ENCODE measurements at regions not wholly inside any gene's neighbourhood (a gene's known extent, or its start where the extent isn't known, plus 50 kb on each side); places are given as distances from the start of the nearest gene placed in this dataset.

DNA sequence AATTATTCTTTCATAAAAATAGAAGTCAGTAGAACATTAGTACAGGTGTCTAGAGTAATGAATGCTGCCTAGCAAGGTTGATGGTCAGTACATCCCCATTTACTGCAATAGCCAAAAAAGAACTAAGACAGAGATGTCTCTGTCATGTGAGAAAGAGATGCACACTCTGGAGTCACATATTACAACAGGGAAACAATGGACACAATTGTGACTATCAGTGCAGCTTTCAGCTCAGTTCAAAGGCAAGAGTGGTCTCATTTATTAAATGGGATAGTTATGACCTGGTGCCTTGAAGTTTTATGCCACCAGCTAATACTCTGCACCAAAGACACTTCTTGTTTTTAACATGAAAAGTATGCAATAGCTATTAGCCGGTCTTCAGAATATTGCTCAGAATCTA is 194.9 kb upstream of the CHAC2 start:
- Histone ChIP-seq H3K27ac (ENCODE audit: insufficient read depth, low read length, poor library complexity, severe bottlenecking) (no peak overlapping the region), H3K4me1 (ENCODE audit: control insufficient read depth, insufficient read depth, low read length, poor library complexity, severe bottlenecking) (no peaks in the 10 kb centered on the region), H3K4me3 (ENCODE audit: insufficient read depth, low read depth, low read length, poor library complexity, severe bottlenecking) (no peak overlapping the region), H3K9me3 (ENCODE audit: control insufficient read depth, low read length) (no peaks in the 10 kb centered on the region), H3K36me3 (ENCODE audit: control insufficient read depth, insufficient read depth, low read length) (no peaks in the 10 kb centered on the region), H3K27me3 (replicated peaks; ENCODE audit: control insufficient read depth, insufficient read depth, low read length, poor library complexity, severe bottlenecking) (no peaks in the 10 kb centered on the region)
- DNase-seq: no peak

DNA sequence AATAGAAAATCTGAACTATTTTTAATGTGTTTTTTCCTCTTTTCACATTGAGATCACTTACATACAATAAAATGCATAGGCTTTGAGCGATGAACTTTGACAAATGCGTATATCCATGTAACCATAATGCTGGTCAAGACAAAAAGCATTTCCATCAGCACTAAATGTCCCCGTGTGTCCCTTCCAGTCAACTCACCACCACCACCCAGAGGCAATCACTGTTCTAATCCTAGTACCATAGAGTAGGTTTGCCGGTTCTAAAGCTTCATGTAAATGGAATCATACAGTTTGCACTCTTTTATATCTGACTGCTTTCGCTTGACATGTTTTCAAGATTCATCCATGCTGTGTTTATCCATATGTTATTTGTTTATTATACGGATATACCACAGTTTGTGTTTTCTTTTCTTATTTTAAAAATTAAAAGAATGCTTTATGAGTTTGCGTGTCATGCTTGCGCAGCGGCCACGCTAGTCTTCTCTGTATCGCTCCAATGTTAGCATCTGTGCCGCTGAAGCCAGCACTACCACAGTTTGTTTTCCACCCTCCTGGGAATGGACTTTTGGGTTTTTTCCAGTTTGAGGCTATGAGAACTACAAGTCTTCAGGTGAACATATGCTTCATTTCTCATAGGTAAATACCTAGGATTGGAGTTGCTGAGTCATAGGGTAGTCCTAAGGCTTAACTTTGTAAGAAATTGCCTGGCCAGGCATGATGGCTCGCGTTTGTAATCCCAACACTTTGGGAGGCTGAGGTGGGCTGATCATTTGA is 197.5 kb upstream of the CHAC2 start:
- Histone ChIP-seq H3K27me3 (replicated peaks; ENCODE audit: control insufficient read depth, insufficient read depth, low read length, poor library complexity, severe bottlenecking) (no peaks in the 10 kb centered on the region), H3K36me3 (ENCODE audit: control insufficient read depth, insufficient read depth, low read length) (no peaks in the 10 kb centered on the region), H3K27ac (ENCODE audit: insufficient read depth, low read length, poor library complexity, severe bottlenecking) (no peak overlapping the region), H3K4me1 (ENCODE audit: control insufficient read depth, insufficient read depth, low read length, poor library complexity, severe bottlenecking) (no peaks in the 10 kb centered on the region), H3K4me3 (ENCODE audit: insufficient read depth, low read depth, low read length, poor library complexity, severe bottlenecking) (no peak overlapping the region), H3K9me3 (ENCODE audit: control insufficient read depth, low read length) (no peaks in the 10 kb centered on the region)
- DNase-seq: no peak

DNA sequence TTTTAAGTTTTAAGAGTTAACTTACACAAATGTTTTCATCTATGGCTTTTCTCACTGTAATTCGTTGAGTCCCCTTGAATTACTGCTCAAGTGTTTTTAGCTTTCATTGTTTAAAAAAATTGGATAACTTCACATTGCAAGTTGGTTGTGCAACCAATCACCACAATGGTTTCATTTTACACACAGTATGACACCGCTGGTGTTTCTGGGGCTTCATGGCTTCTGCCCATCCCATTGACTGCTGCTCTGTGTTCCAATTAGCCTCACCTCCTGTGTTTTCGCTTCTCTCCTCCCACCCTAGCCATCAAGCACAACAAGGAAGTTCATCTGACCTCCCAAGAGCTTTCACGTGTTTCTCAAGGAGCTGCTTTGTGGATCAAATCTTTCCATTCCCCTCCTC is 199.1 kb upstream of the CHAC2 start:
- no peak overlapping the region for H3K27ac ChIP-seq (ENCODE audit: insufficient read depth, low read length, poor library complexity, severe bottlenecking)
- no peaks in the 10 kb centered on the region for H3K27me3 ChIP-seq (replicated peaks; ENCODE audit: control insufficient read depth, insufficient read depth, low read length, poor library complexity, severe bottlenecking)
- no peak overlapping the region for H3K4me3 ChIP-seq (ENCODE audit: insufficient read depth, low read depth, low read length, poor library complexity, severe bottlenecking)
- DNase-seq: no peak
- no peaks in the 10 kb centered on the region for H3K36me3 ChIP-seq (ENCODE audit: control insufficient read depth, insufficient read depth, low read length)
- H3K9me3 ChIP-seq (ENCODE audit: control insufficient read depth, low read length): no peaks in the 10 kb centered on the region
- H3K4me1 ChIP-seq (ENCODE audit: control insufficient read depth, insufficient read depth, low read length, poor library complexity, severe bottlenecking): no peaks in the 10 kb centered on the region

DNA sequence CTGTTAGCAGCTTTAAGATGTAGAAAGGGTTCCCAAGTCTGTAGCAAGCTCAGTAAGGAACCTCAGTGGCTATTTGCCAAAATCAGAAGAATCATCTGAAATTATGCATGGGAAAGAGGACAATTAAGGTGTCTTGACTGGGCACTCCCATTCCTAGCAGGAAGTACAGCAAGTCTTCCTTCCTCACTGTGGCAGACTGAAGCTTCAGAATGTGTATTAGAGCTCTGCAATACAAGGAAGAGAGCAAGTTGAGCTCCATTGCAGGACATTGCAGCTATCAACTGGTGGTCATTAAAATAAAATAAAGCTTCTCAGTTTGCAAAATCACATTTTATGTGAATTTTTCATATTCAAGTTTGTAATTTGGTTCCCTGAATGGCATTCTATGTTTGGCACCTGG is 200.5 kb upstream of the CHAC2 start:
- no peak overlapping the region for H3K4me3 ChIP-seq (ENCODE audit: insufficient read depth, low read depth, low read length, poor library complexity, severe bottlenecking)
- DNase-seq: no peak
- no peak overlapping the region for H3K27ac ChIP-seq (ENCODE audit: insufficient read depth, low read length, poor library complexity, severe bottlenecking)
- no peaks in the 10 kb centered on the region for H3K36me3 ChIP-seq (ENCODE audit: control insufficient read depth, insufficient read depth, low read length)
- H3K9me3 ChIP-seq (ENCODE audit: control insufficient read depth, low read length): no peaks in the 10 kb centered on the region
- no peaks in the 10 kb centered on the region for H3K27me3 ChIP-seq (replicated peaks; ENCODE audit: control insufficient read depth, insufficient read depth, low read length, poor library complexity, severe bottlenecking)
- no peaks in the 10 kb centered on the region for H3K4me1 ChIP-seq (ENCODE audit: control insufficient read depth, insufficient read depth, low read length, poor library complexity, severe bottlenecking)

DNA sequence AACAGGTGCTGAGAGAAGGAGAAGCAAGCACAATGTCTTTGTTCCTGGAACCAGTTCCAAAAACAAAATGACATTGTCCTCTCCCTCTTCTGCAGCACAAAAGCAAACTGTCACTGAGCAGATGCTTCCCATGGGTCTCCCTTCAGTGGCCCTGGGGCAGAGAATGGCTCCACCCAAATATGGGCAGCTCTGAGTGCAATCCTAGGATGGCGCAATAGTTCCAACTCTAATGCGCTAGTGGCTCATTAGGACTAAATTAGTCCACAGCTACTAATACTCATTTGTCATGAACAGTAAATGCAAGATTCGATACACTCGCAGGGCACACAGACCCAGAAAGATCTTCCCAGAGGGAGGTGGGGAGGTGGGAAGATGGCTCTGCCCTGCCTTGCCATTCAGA is 205.2 kb upstream of the CHAC2 start:
- Histone ChIP-seq H3K4me1 (ENCODE audit: control insufficient read depth, insufficient read depth, low read length, poor library complexity, severe bottlenecking) (no peaks in the 10 kb centered on the region), H3K9me3 (ENCODE audit: control insufficient read depth, low read length) (no peaks in the 10 kb centered on the region), H3K36me3 (ENCODE audit: control insufficient read depth, insufficient read depth, low read length) (no peaks in the 10 kb centered on the region), H3K4me3 (ENCODE audit: insufficient read depth, low read depth, low read length, poor library complexity, severe bottlenecking) (no peak overlapping the region), H3K27me3 (replicated peaks; ENCODE audit: control insufficient read depth, insufficient read depth, low read length, poor library complexity, severe bottlenecking) (no peaks in the 10 kb centered on the region), H3K27ac (ENCODE audit: insufficient read depth, low read length, poor library complexity, severe bottlenecking) (no peak overlapping the region)
- DNase-seq: no peak

DNA sequence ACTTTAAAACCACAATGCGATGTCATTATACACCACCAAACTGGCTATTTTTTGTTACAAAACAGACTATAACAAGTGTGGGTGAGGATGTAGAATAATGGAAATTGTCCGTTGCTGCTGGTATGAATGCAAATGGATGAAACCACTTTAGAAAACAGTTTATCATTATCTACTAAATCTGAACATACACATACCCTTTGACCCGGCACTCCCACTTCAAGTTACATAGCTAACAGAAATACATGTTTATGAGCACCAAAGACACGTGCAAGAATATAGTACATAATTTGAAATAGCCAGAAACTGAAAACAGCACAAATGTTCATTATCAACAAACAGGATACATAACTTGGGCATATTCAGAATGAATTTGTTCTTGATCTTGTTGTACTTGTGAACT is 206.4 kb upstream of the CHAC2 start:
- Histone ChIP-seq H3K4me3 (ENCODE audit: insufficient read depth, low read depth, low read length, poor library complexity, severe bottlenecking) (no peak overlapping the region), H3K27me3 (replicated peaks; ENCODE audit: control insufficient read depth, insufficient read depth, low read length, poor library complexity, severe bottlenecking) (no peaks in the 10 kb centered on the region), H3K27ac (ENCODE audit: insufficient read depth, low read length, poor library complexity, severe bottlenecking) (no peak overlapping the region), H3K36me3 (ENCODE audit: control insufficient read depth, insufficient read depth, low read length) (no peaks in the 10 kb centered on the region), H3K9me3 (ENCODE audit: control insufficient read depth, low read length) (no peaks in the 10 kb centered on the region), H3K4me1 (ENCODE audit: control insufficient read depth, insufficient read depth, low read length, poor library complexity, severe bottlenecking) (no peaks in the 10 kb centered on the region)
- DNase-seq: no peak

DNA sequence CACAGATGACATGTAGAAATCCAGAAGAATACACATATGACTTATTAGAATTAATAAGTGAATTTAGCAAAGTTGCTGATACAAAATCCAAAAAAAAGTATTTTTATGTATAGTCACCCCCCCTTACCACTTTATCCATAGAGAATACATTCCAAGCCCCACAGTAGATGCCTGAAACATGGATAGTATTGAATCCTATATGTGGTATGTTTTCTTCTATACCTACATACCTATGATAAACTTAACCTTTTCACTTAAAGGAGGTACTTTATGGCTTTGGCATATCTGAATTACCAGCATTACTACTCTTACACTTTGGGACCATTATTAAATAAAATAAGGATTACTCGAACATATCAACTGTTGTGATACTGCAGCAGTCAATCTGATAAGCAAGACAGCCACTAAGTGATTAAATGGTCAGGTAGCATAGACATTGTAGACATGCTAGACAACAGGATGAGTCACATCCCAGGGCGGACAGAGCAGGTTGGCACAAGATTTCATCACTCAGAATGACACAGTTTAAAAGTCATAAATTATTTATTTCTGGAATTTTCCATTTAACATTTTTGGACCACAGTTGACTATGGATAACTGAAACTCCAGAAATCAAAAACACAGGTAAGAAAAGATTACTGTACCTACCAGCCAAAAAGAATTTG is 208.2 kb upstream of the CHAC2 start:
- no peak for DNase-seq
- H3K36me3 ChIP-seq (ENCODE audit: control insufficient read depth, insufficient read depth, low read length): no peaks in the 10 kb centered on the region
- H3K4me3 ChIP-seq (ENCODE audit: insufficient read depth, low read depth, low read length, poor library complexity, severe bottlenecking): no peak overlapping the region
- no peaks in the 10 kb centered on the region for H3K27me3 ChIP-seq (replicated peaks; ENCODE audit: control insufficient read depth, insufficient read depth, low read length, poor library complexity, severe bottlenecking)
- H3K4me1 ChIP-seq (ENCODE audit: control insufficient read depth, insufficient read depth, low read length, poor library complexity, severe bottlenecking): no peaks in the 10 kb centered on the region
- no peaks in the 10 kb centered on the region for H3K9me3 ChIP-seq (ENCODE audit: control insufficient read depth, low read length)
- no peak overlapping the region for H3K27ac ChIP-seq (ENCODE audit: insufficient read depth, low read length, poor library complexity, severe bottlenecking)

DNA sequence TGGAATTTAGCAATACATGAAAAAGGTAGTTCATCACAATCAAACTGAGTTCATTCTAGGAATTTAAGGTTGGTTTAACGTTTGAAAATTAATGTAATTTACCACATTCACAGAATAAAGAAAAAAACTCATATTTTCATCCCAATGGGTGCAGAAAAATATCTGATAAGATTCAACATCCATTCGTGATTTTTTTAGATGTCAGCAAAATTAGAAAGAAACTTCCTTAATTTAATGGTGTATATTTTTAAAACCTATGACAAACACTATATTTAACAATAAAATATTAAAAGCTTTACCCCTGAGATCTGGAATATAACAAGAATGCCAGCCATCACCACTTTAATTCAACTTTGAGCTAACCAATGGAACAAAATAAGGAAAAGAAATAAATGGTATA is 208.7 kb upstream of the CHAC2 start:
- Histone ChIP-seq H3K4me3 (ENCODE audit: insufficient read depth, low read depth, low read length, poor library complexity, severe bottlenecking) (no peak overlapping the region), H3K9me3 (ENCODE audit: control insufficient read depth, low read length) (no peaks in the 10 kb centered on the region), H3K4me1 (ENCODE audit: control insufficient read depth, insufficient read depth, low read length, poor library complexity, severe bottlenecking) (no peaks in the 10 kb centered on the region), H3K27ac (ENCODE audit: insufficient read depth, low read length, poor library complexity, severe bottlenecking) (no peak overlapping the region), H3K27me3 (replicated peaks; ENCODE audit: control insufficient read depth, insufficient read depth, low read length, poor library complexity, severe bottlenecking) (no peaks in the 10 kb centered on the region), H3K36me3 (ENCODE audit: control insufficient read depth, insufficient read depth, low read length) (no peaks in the 10 kb centered on the region)
- no peak for DNase-seq

DNA sequence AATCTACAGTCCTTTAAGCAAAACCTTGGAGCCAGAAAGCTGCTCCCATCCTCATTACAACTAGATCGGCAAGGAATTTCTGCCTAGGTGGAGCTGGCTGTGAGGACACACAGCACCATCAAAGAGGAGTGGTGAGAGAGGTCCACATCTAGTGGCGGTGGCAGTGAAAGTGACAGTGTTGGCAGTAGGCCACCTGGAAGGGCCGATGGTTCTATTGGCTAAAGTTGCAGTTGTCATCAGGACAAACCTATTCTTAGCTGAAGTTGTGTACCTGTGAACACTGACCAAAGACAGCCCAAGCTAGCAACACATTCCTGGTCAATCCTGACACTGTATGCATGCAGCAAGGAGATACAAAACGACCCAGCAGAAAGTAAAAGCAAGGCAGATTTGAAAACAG is 218.1 kb upstream of the CHAC2 start:
- Histone ChIP-seq H3K36me3 (ENCODE audit: control insufficient read depth, insufficient read depth, low read length) (no peaks in the 10 kb centered on the region), H3K9me3 (ENCODE audit: control insufficient read depth, low read length) (no peaks in the 10 kb centered on the region), H3K27ac (ENCODE audit: insufficient read depth, low read length, poor library complexity, severe bottlenecking) (no peak overlapping the region), H3K27me3 (replicated peaks; ENCODE audit: control insufficient read depth, insufficient read depth, low read length, poor library complexity, severe bottlenecking) (no peaks in the 10 kb centered on the region), H3K4me3 (ENCODE audit: insufficient read depth, low read depth, low read length, poor library complexity, severe bottlenecking) (no peak overlapping the region), H3K4me1 (ENCODE audit: control insufficient read depth, insufficient read depth, low read length, poor library complexity, severe bottlenecking) (no peaks in the 10 kb centered on the region)
- DNase-seq: no peak

DNA sequence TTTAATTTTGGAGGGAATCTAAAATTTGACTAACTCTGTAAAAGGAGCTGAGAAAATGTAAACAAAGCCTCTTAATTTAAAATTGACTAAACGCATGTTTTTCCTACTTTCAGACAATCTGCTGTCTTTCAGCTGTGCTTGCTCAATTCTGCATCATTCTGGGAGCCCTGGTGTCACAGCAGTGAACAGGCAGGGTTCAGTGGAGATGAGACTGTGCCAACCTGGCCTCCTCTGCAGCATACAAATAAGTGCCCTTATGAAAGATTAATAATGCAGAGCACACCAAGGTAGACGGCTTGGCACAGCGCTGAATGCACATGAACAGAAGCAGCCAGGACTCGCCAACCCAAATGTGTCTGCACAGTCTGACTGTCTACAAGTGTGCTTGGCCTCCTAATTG is 222.0 kb upstream of the CHAC2 start:
- no peaks in the 10 kb centered on the region for H3K4me1 ChIP-seq (ENCODE audit: control insufficient read depth, insufficient read depth, low read length, poor library complexity, severe bottlenecking)

More for the DNA sequence above, 222.0 kb upstream of the CHAC2 start:
- Histone ChIP-seq H3K4me3 (ENCODE audit: insufficient read depth, low read depth, low read length, poor library complexity, severe bottlenecking) (no peak overlapping the region), H3K36me3 (ENCODE audit: control insufficient read depth, insufficient read depth, low read length) (no peaks in the 10 kb centered on the region), H3K27me3 (replicated peaks; ENCODE audit: control insufficient read depth, insufficient read depth, low read length, poor library complexity, severe bottlenecking) (no peaks in the 10 kb centered on the region), H3K9me3 (ENCODE audit: control insufficient read depth, low read length) (no peaks in the 10 kb centered on the region), H3K27ac (ENCODE audit: insufficient read depth, low read length, poor library complexity, severe bottlenecking) (no peak overlapping the region)
- no peak for DNase-seq

All from effector memory CD4-positive, alpha-beta T cell (primary cell).